WTC11 (cell line): ENCODE measurements at regions not wholly inside any gene's neighbourhood (a gene's known extent, or its start where the extent isn't known, plus 50 kb on each side); places are given as distances from the start of the nearest gene placed in this dataset.

Experiments
- ATAC-seq: fragments of 200-7000 bp; cut with Tn5 transposase; 2 replicates; pipeline ENCODE4 v1.10.0; 2021; ENCODE audit warnings: mild to moderate bottlenecking, moderate library complexity
- CTCF ChIA-PET: fragments of 300-600 bp; sonication (Branson Sonifier 250); formaldehyde crosslinking; loops from one replicate; lab custom pipeline; 2021; ENCODE audit warnings: antibody characterized with exemption; lab: Charles Lee
- POLR2A ChIA-PET: fragments of 350-600 bp; sonication (Branson Sonifier 250); formaldehyde crosslinking; loops from one replicate; lab custom pipeline; 2021; ENCODE audit warnings: antibody characterized with exemption; lab: Charles Lee
- DNase-seq: peaks from one replicate; pipeline ENCODE4 v3.0.0; 2021; ENCODE audit warnings: low spot score
- H3K27ac Mint-ChIP-seq: 2 replicates; pipeline ENCODE4 v1.8.0; 2021; ENCODE audit warnings: mixed read lengths
- H3K27me3 Mint-ChIP-seq: 2 replicates; pipeline ENCODE4 v1.8.0; 2021; ENCODE audit warnings: low read depth, mild to moderate bottlenecking, moderate library complexity, mixed read lengths
- H3K36me3 Mint-ChIP-seq: 2 replicates; pipeline ENCODE4 v1.8.0; 2021; ENCODE audit warnings: mixed read lengths
- H3K4me1 Mint-ChIP-seq: 2 replicates; pipeline ENCODE4 v1.8.0; 2022; ENCODE audit warnings: mixed read lengths
- H3K4me3 Mint-ChIP-seq: 2 replicates; pipeline ENCODE4 v1.8.0; 2021; ENCODE audit warnings: mild to moderate bottlenecking, moderate library complexity, mixed read lengths
- H3K9me3 Mint-ChIP-seq: 2 replicates; pipeline ENCODE4 v1.8.0; 2021; ENCODE audit warnings: mixed read lengths
- AFF4 ChIP-seq: sonication (generic); formaldehyde crosslinking; IDR thresholded peaks from 2 replicates; pipeline ENCODE4 v1.8.1; 2023; ENCODE audit warnings: mild to moderate bottlenecking, missing genetic modification reagents, borderline replicate concordance
- ATF1 ChIP-seq: sonication (generic); formaldehyde crosslinking; IDR thresholded peaks from 2 replicates; pipeline ENCODE4 v1.8.1; 2023; ENCODE audit warnings: mild to moderate bottlenecking, moderate library complexity, missing genetic modification reagents
- CBFB ChIP-seq: sonication (generic); formaldehyde crosslinking; IDR thresholded peaks from 2 replicates; pipeline ENCODE4 v1.8.1; 2022; ENCODE audit warnings: mild to moderate bottlenecking, low read depth, missing genetic modification reagents
- CDX4 ChIP-seq: fragments of 250-450 bp; sonication (Bioruptor Pico); IDR thresholded peaks from 2 replicates; pipeline ENCODE4 v1.9.0; 2021; ENCODE audit warnings: moderate library complexity, mild to moderate bottlenecking, inconsistent platforms, borderline replicate concordance
- CREM ChIP-seq: sonication (generic); formaldehyde crosslinking; IDR thresholded peaks from 2 replicates; pipeline ENCODE4 v1.8.1; 2022; ENCODE audit warnings: mild to moderate bottlenecking, missing genetic modification reagents, moderate library complexity
- FOXP4 ChIP-seq: sonication (generic); formaldehyde crosslinking; IDR thresholded peaks from 2 replicates; pipeline ENCODE4 v1.8.0; 2022; ENCODE audit warnings: mild to moderate bottlenecking, missing genetic modification reagents
- KAT7 ChIP-seq: sonication (generic); formaldehyde crosslinking; IDR thresholded peaks from 2 replicates; pipeline ENCODE4 v1.8.1; 2023; ENCODE audit warnings: missing genetic modification reagents, mild to moderate bottlenecking, borderline replicate concordance
- MXD4 ChIP-seq: fragments of 250-450 bp; sonication (Bioruptor Pico); IDR thresholded peaks from 2 replicates; pipeline ENCODE4 v1.8.0; 2021; ENCODE audit warnings: mild to moderate bottlenecking, moderate library complexity, borderline replicate concordance
- NFYB ChIP-seq: sonication (generic); formaldehyde crosslinking; conservative IDR thresholded peaks from 2 replicates; pipeline ENCODE4 v1.8.0; 2022; ENCODE audit warnings: low read depth, missing genetic modification reagents
- NR2C2 ChIP-seq: sonication (generic); formaldehyde crosslinking; IDR thresholded peaks from 2 replicates; pipeline ENCODE4 v1.8.0; 2022; ENCODE audit warnings: mild to moderate bottlenecking, missing genetic modification reagents
- OVOL2 ChIP-seq: fragments of 250-450 bp; sonication (Bioruptor Pico); IDR thresholded peaks from 2 replicates; pipeline ENCODE4 v1.9.0; 2021; ENCODE audit warnings: mild to moderate bottlenecking, borderline replicate concordance
- PRRX2 ChIP-seq: fragments of 250-450 bp; sonication (Bioruptor Pico); IDR thresholded peaks from 2 replicates; pipeline ENCODE4 v1.8.0; 2021; ENCODE audit warnings: mild to moderate bottlenecking
- TP53 ChIP-seq: sonication (generic); formaldehyde crosslinking; IDR thresholded peaks from 2 replicates; pipeline ENCODE4 v1.8.1; 2023; ENCODE audit warnings: mild to moderate bottlenecking, missing genetic modification reagents
- ZNF416 ChIP-seq: fragments of 250-450 bp; sonication (Bioruptor Pico); IDR thresholded peaks from 2 replicates; pipeline ENCODE4 v1.9.0; 2021; ENCODE audit warnings: mild to moderate bottlenecking, inconsistent platforms
- TF ChIP-seq, protein P1 (sequence below): fragments of 250-450 bp; sonication (Bioruptor Pico); conservative IDR thresholded peaks from 2 replicates; pipeline ENCODE4 v1.9.0; 2021; ENCODE audit warnings: mild to moderate bottlenecking
- TF ChIP-seq, protein P2 (sequence below): sonication (generic); formaldehyde crosslinking; IDR thresholded peaks from 2 replicates; pipeline ENCODE4 v1.8.0; 2023; ENCODE audit warnings: missing genetic modification reagents, mild to moderate bottlenecking, borderline replicate concordance
- TF ChIP-seq, protein P3 (sequence below): sonication (generic); formaldehyde crosslinking; IDR thresholded peaks from 2 replicates; pipeline ENCODE4 v1.8.0; 2022; ENCODE audit warnings: mild to moderate bottlenecking, missing genetic modification reagents
- TF ChIP-seq, protein P4 (sequence below): sonication (generic); formaldehyde crosslinking; IDR thresholded peaks from 2 replicates; pipeline ENCODE4 v1.8.1; 2023; ENCODE audit warnings: mild to moderate bottlenecking, missing genetic modification reagents, moderate library complexity
- TF ChIP-seq, protein P5 (sequence below): sonication (generic); formaldehyde crosslinking; IDR thresholded peaks from 2 replicates; pipeline ENCODE4 v1.8.1; 2023; ENCODE audit warnings: mild to moderate bottlenecking, missing genetic modification reagents

DNA sequence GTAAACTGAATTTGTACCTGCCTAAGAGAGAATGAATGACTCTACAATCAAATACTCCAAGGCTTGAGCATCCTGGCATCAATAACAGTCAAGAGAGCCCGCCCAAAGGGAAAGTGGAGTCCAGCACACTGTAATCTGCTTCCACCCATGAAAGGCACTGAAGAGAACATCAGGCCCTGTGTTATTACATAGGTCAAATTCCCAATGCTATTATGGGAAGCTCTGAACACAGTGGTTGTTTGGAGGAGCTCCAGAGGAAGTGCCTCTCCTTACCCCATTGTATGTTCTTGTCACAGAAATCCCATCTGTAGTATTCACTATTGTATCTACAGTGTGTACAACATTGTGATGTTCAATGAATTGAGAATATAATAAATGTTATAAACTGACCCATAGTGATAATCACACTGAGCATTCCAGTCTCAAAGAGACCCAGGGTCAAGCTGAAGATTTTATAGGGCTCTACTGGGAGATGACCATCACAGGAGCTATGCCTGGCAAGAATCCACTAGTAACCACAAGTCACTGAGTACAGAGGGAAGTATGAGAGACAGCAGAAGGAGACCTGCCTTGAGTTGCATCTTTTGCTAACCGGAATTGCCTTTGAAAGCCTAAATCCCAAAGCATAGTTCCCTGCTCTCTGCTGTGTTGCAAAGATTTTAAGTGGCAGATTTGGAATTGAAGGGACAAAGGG, 446.7 kb downstream of the GJA1 start (continued):
- TF ChIP-seq AFF4 (CRISPR knock-in tag) (no peak), CBFB (CRISPR knock-in tag) (no peak), NR2C2 (CRISPR knock-in tag) (no peak), KAT7 (CRISPR knock-in tag) (no peak), ATF1 (no peak), PRRX2 (no peak), MXD4 (CRISPR knock-in tag) (no peak), NFYB (CRISPR knock-in tag) (no peak)
- TF ChIP-seq, protein P1, sequence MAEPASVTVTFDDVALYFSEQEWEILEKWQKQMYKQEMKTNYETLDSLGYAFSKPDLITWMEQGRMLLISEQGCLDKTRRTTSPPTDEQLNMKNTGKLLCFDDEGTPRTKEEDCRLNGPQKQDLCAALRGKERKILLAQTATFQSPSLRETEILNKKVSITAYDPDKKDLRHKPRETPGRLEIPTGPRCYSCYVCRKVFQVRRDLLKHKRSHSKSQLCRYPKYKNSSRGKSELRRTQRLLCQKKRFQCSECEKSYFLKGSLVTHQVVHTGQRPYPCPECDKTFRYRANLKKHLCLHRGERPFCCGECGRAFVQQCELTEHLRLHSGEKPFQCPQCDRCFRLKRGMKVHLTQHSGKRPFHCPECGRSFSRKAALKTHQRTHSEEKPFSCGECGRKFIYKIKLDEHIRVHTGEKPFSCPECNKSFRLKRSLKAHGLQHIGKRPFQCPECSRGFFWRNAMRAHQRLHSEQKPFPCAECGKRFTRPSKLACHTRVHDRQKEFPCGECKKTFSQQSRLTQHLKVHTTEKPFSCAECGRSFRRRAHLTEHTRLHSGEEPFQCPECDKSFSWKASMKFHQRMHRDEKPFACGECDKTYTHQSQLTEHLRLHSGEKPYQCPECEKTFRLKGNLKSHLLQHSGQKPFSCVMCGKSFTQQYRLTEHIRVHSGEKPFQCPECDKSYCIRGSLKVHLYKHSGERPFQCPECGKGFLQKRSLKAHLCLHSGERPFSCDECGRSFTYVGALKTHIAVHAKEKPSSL (CRISPR knock-in tag), result no peak

GRCh38 chr6:121884091-121884490, 448.6 kb downstream of the GJA1 start:
- CTCF ChIA-PET, result no interaction called here
- POLR2A ChIA-PET, result no interaction called here
- no peak for TF ChIP-seq ZNF416
- TF ChIP-seq CDX4 (CRISPR knock-in tag), result no peak
- TF ChIP-seq OVOL2 (CRISPR knock-in tag), result no peak
- no peak for TF ChIP-seq CREM
- TF ChIP-seq, protein P2, sequence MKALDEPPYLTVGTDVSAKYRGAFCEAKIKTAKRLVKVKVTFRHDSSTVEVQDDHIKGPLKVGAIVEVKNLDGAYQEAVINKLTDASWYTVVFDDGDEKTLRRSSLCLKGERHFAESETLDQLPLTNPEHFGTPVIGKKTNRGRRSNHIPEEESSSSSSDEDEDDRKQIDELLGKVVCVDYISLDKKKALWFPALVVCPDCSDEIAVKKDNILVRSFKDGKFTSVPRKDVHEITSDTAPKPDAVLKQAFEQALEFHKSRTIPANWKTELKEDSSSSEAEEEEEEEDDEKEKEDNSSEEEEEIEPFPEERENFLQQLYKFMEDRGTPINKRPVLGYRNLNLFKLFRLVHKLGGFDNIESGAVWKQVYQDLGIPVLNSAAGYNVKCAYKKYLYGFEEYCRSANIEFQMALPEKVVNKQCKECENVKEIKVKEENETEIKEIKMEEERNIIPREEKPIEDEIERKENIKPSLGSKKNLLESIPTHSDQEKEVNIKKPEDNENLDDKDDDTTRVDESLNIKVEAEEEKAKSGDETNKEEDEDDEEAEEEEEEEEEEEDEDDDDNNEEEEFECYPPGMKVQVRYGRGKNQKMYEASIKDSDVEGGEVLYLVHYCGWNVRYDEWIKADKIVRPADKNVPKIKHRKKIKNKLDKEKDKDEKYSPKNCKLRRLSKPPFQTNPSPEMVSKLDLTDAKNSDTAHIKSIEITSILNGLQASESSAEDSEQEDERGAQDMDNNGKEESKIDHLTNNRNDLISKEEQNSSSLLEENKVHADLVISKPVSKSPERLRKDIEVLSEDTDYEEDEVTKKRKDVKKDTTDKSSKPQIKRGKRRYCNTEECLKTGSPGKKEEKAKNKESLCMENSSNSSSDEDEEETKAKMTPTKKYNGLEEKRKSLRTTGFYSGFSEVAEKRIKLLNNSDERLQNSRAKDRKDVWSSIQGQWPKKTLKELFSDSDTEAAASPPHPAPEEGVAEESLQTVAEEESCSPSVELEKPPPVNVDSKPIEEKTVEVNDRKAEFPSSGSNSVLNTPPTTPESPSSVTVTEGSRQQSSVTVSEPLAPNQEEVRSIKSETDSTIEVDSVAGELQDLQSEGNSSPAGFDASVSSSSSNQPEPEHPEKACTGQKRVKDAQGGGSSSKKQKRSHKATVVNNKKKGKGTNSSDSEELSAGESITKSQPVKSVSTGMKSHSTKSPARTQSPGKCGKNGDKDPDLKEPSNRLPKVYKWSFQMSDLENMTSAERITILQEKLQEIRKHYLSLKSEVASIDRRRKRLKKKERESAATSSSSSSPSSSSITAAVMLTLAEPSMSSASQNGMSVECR (CRISPR knock-in tag), result no peak
- TF ChIP-seq, protein P3, sequence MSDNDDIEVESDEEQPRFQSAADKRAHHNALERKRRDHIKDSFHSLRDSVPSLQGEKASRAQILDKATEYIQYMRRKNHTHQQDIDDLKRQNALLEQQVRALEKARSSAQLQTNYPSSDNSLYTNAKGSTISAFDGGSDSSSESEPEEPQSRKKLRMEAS (CRISPR knock-in tag), result no peak
- TF ChIP-seq NFYB (CRISPR knock-in tag), result no peak
- no peak for TF ChIP-seq FOXP4 (CRISPR knock-in tag)
- TF ChIP-seq TP53 (CRISPR knock-in tag), result no peak
- TF ChIP-seq, protein P4, sequence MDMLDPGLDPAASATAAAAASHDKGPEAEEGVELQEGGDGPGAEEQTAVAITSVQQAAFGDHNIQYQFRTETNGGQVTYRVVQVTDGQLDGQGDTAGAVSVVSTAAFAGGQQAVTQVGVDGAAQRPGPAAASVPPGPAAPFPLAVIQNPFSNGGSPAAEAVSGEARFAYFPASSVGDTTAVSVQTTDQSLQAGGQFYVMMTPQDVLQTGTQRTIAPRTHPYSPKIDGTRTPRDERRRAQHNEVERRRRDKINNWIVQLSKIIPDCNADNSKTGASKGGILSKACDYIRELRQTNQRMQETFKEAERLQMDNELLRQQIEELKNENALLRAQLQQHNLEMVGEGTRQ (CRISPR knock-in tag), result no peak
- TF ChIP-seq, protein P5, sequence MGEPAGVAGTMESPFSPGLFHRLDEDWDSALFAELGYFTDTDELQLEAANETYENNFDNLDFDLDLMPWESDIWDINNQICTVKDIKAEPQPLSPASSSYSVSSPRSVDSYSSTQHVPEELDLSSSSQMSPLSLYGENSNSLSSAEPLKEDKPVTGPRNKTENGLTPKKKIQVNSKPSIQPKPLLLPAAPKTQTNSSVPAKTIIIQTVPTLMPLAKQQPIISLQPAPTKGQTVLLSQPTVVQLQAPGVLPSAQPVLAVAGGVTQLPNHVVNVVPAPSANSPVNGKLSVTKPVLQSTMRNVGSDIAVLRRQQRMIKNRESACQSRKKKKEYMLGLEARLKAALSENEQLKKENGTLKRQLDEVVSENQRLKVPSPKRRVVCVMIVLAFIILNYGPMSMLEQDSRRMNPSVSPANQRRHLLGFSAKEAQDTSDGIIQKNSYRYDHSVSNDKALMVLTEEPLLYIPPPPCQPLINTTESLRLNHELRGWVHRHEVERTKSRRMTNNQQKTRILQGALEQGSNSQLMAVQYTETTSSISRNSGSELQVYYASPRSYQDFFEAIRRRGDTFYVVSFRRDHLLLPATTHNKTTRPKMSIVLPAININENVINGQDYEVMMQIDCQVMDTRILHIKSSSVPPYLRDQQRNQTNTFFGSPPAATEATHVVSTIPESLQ (CRISPR knock-in tag), result no peak

More at GRCh38 chr6:121884091-121884490, 448.6 kb downstream of the GJA1 start:
- no peak overlapping the region for H3K27ac Mint-ChIP-seq
- H3K4me1 Mint-ChIP-seq, result peaks cover 24% of the 10 kb centered on the region
- no peak for DNase-seq
- H3K36me3 Mint-ChIP-seq, result no peaks in the 10 kb centered on the region
- no peak overlapping the region for H3K4me3 Mint-ChIP-seq
- no peak for ATAC-seq
- 0 out of 2 replicates have a peak, but pooled peaks cover 4% of the 10 kb centered on the region for H3K9me3 Mint-ChIP-seq
- H3K27me3 Mint-ChIP-seq, result no peaks in the 10 kb centered on the region
